A549 (cell line): ENCODE measurements at regions not wholly inside any gene's neighbourhood (a gene's known extent, or its start where the extent isn't known, plus 50 kb on each side); places are given as distances from the start of the nearest gene placed in this dataset.

Source experiments
- CTCF ChIP-seq: fragments of >200 bp; sonication (Bioruptor Twin); formaldehyde crosslinking; IDR thresholded peaks from 3 replicates; pipeline ENCODE4 v1.5.1; 2016
- FOSL2 ChIP-seq, 2 experiments: fragments of 450-650 bp in 1 of 2; fragments of >200 bp in 1 of 2; sonication (Bioruptor Twin) in 1 of 2; formaldehyde crosslinking; IDR thresholded peaks; 2 replicates each; pipeline versions ENCODE4 v1.5.0 to v1.6.1; 2016 to 2020; ENCODE audit warnings: mild to moderate bottlenecking in 1 of 2, moderate library complexity in 1 of 2

GRCh38 chr12:20024194-20024593 is 344.1 kb upstream of the PDE3A start:
- TF ChIP-seq FOSL2 (IDR thresholded peaks at IDR 0.05) (no peak), FOSL2 (CRISPR knock-in tag; IDR thresholded peaks at IDR 0.05) (no peak), CTCF (no peak)
